Small intestine (tissue), 7 donors: ENCODE measurements at regions not wholly inside any gene's neighbourhood (a gene's known extent, or its start where the extent isn't known, plus 50 kb on each side); places are given as distances from the start of the nearest gene placed in this dataset.

Source experiments
- DNase-seq, 2 donors: peaks; one replicate each; pipeline versions ENCODE4 v3.0.0 to v3.0.0-alpha.2; 2013
- FAIRE-seq: peaks from 2 replicates; lab custom pipeline; 2012; peaks lifted over from hg19 to GRCh38; lab: Jason Lieb, UNC
- H3K27ac ChIP-seq, 3 donors: one replicate each; pipeline ENCODE4 v1.5.1; 2013; ENCODE audit warnings: low read length in 2 of 3, mild to moderate bottlenecking in 2 of 3, control low read depth in 1 of 3, inconsistent platforms in 1 of 3, low read depth in 1 of 3, moderate library complexity in 1 of 3
- H3K27me3 ChIP-seq, 3 donors: one replicate each; pipeline ENCODE4 v1.6.1; 2013; ENCODE audit warnings: low read length in 3 of 3, inconsistent platforms in 1 of 3; ENCODE audit not compliant: control insufficient read depth in 3 of 3, insufficient read depth in 3 of 3
- H3K36me3 ChIP-seq, 3 donors: one replicate each; pipeline ENCODE4 v1.6.1; 2013; ENCODE audit warnings: low read length in 3 of 3, inconsistent platforms in 1 of 3, low read depth in 1 of 3, mild to moderate bottlenecking in 1 of 3, moderate library complexity in 1 of 3; ENCODE audit not compliant: control insufficient read depth in 3 of 3, insufficient read depth in 2 of 3
- H3K4me1 ChIP-seq, 3 donors: one replicate each; pipeline ENCODE4 v1.6.1; 2013; ENCODE audit warnings: low read length in 2 of 3, inconsistent platforms in 1 of 3, low read depth in 1 of 3, mild to moderate bottlenecking in 1 of 3, moderate library complexity in 1 of 3; ENCODE audit not compliant: control insufficient read depth in 3 of 3, insufficient read depth in 2 of 3
- H3K4me3 ChIP-seq, 3 donors: one replicate each; pipeline ENCODE4 v1.5.1; 2013; ENCODE audit warnings: low read length in 3 of 3, control low read depth in 1 of 3, inconsistent platforms in 1 of 3, low read depth in 1 of 3, mild to moderate bottlenecking in 1 of 3, moderate library complexity in 1 of 3
- H3K9me3 ChIP-seq, 2 donors: one replicate each; pipeline ENCODE4 v1.6.1; 2013; ENCODE audit warnings: low read depth in 1 of 2, low read length in 1 of 2; ENCODE audit not compliant: control insufficient read depth in 2 of 2, insufficient read depth in 1 of 2
- WGBS, 3 donors: extraction: QIAGEN DNeasy Blood & Tissue Kit; methylation state at CpG; one replicate each; pipeline ENCODE4 v1.1.7; 2013; 5-methylcytosine and 5-hydroxymethylcytosine counted together
- donor health status: healthy with polysubstance abuse.
- donor health status: control.
- donor health status: control.
- donor health status: Bipolar disorder and iron deficiency.
- donor health status: healthy.

GRCh38 chr2:149651229-149651628 lies 63.7 kb upstream of the MMADHC start:
- peaks cover 0 to 24% of the 10 kb centered on the region in 2 donors for H3K9me3 ChIP-seq
- no peaks in the 10 kb centered on the region for H3K36me3 ChIP-seq
- H3K4me3 ChIP-seq: no peak overlapping the region
- 35 to 76% (median 39%) methylated on average over 6 of the region's 6 CpGs for WGBS, 3 donors
- no peak overlapping the region for H3K27ac ChIP-seq
- DNase-seq (peak in 1 of 2 donors; percentile 86), FAIRE-seq (no peak)
- no peaks in the 10 kb centered on the region for H3K27me3 ChIP-seq
- no peaks in the 10 kb centered on the region for H3K4me1 ChIP-seq

DNA sequence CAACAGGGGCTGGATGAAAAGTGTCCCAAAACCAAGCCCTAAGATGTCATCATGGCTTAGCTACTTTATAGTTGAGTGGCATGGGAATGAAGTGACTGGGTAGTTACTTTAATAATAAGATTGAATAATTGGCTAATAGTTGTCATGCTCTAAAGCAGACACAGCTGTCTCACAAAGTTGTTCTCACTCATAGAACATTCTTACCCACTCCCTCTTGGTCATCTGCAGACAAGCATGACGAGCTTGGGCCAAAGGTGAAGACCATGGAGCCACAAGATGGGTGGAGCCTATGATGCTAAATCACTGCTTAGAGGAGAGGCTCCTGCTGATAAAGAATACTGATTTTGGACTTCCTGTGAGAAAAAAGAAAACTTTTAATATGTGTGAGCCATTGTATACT lies 62.4 kb upstream of the MMADHC start:
- Histone ChIP-seq H3K27ac (no peak overlapping the region), H3K4me3 (no peak overlapping the region), H3K9me3 (peaks cover 0 to 24% of the 10 kb centered on the region in 2 donors), H3K27me3 (no peaks in the 10 kb centered on the region), H3K4me1 (no peaks in the 10 kb centered on the region), H3K36me3 (no peaks in the 10 kb centered on the region)
- DNase-seq: peak in 1 of 2 donors; percentile 19
- WGBS, 3 donors: 30 to 63% (median 51%) methylated on average over 1 of the region's 1 CpG
- FAIRE-seq: no peak

DNA sequence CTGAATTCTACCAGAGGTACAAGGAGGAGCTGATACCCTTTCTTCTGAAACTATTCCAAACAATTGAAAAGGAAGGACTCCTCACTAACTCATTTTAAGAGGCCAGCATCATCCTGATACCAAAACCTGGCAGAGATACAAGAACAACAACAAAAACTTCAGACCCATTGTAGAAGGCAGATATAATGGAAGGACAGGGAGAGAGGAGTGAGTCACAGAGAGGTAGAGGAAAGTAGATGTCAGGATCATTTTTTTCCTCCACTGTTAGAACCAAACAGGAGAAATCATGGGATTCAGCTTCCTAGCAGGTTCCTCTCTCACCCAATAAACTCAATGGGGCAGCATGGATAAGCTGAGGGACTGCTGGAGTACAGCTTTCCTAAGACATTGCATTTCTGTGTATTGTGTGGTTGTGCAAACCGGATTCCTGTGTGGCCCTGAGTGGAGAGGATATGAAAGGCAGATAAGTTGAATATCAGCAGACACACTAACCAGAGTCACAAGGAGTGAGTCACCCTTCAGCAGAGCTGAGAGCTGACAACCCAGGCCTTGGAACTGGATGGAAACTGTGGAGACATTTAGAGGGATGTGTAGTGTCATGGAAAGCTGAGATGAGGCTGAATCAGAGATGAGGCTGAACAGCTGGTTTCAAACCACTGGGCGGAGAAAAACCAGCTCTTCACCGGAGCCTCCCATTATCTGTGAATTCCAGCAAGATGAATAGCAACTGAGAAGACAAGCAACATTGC lies 60.9 kb upstream of the MMADHC start:
- no peak for FAIRE-seq
- H3K27me3 ChIP-seq: no peaks in the 10 kb centered on the region
- 74 to 86% (median 77%) methylated on average over 3 of the region's 3 CpGs for WGBS, 3 donors
- H3K9me3 ChIP-seq: peaks cover 0 to 28% of the 10 kb centered on the region in 2 donors
- H3K4me3 ChIP-seq: no peak overlapping the region
- DNase-seq: no peak
- H3K36me3 ChIP-seq: no peaks in the 10 kb centered on the region
- H3K27ac ChIP-seq: no peak overlapping the region
- no peaks in the 10 kb centered on the region for H3K4me1 ChIP-seq

DNA sequence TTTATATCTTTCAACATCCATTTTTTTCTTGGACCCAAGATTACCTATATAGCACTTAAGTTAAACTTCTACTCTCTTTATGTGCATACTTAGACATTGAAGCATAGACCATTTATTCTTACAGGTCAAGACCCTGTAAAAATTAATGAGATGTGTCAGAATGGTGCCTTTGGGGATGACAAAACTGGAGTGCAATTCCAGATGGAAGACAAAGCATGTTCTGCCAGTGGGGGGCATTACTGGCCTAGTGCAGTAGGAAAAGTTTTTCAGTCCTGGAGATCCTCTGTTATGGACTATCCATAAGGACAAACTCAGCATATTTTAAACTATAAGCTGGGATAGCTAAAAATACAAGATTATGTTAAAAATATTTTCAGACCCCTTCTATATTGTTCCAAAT lies 57.8 kb upstream of the MMADHC start:
- Histone ChIP-seq H3K27ac (no peak overlapping the region), H3K4me3 (no peak overlapping the region), H3K36me3 (no peaks in the 10 kb centered on the region), H3K27me3 (no peaks in the 10 kb centered on the region), H3K4me1 (no peaks in the 10 kb centered on the region), H3K9me3 (peaks cover 0 to 18% of the 10 kb centered on the region in 2 donors)
- no peak for FAIRE-seq
- no peak for DNase-seq
